ENCODE measurements at regions not wholly inside any gene's neighbourhood (a gene's known extent, or its start where the extent isn't known, plus 50 kb on each side); places are given as distances from the start of the nearest gene placed in this dataset.

DNA sequence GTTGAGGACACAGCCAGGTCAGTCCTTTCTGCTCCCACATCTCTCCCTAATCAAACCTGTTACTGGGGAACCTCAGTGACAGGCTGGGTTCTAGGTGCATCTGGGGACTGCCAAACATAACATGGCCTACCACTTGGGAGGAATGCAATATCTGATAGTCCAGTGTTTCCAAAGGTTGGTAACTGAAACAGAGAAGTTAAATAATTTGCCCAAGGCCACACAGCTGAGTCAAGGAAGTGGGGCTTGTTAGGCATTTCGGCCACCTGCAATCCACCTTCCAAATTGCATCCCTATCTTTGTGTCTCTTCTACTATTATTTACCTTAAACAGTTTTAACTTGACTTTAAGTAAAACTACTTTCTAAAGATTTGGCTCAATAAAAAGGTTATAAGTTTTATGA is 731.3 kb downstream of the UQCRFS1 start:
- H3K9me3 Mint-ChIP-seq = no peaks in the 10 kb centered on the region
- DNase-seq (no peak), ATAC-seq (no peak)
- TF ChIP-seq, protein P1, sequence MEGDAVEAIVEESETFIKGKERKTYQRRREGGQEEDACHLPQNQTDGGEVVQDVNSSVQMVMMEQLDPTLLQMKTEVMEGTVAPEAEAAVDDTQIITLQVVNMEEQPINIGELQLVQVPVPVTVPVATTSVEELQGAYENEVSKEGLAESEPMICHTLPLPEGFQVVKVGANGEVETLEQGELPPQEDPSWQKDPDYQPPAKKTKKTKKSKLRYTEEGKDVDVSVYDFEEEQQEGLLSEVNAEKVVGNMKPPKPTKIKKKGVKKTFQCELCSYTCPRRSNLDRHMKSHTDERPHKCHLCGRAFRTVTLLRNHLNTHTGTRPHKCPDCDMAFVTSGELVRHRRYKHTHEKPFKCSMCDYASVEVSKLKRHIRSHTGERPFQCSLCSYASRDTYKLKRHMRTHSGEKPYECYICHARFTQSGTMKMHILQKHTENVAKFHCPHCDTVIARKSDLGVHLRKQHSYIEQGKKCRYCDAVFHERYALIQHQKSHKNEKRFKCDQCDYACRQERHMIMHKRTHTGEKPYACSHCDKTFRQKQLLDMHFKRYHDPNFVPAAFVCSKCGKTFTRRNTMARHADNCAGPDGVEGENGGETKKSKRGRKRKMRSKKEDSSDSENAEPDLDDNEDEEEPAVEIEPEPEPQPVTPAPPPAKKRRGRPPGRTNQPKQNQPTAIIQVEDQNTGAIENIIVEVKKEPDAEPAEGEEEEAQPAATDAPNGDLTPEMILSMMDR (IDR thresholded peaks at IDR 0.05) = no peak
- H3K4me1 Mint-ChIP-seq (ENCODE audit: low read depth) = peaks cover 3% of the 10 kb centered on the region
- H3K27ac Mint-ChIP-seq = no peak overlapping the region
- POLR2A ChIA-PET = no interaction called here
- intact Hi-C loops (cut with micrococcal nuclease) = no loop called here
- no peak overlapping the region for H3K4me3 Mint-ChIP-seq
- CTCF ChIA-PET = no interaction called here
- no peaks in the 10 kb centered on the region for H3K36me3 Mint-ChIP-seq (ENCODE audit: low read depth)
- H3K27me3 Mint-ChIP-seq = no peaks in the 10 kb centered on the region

DNA sequence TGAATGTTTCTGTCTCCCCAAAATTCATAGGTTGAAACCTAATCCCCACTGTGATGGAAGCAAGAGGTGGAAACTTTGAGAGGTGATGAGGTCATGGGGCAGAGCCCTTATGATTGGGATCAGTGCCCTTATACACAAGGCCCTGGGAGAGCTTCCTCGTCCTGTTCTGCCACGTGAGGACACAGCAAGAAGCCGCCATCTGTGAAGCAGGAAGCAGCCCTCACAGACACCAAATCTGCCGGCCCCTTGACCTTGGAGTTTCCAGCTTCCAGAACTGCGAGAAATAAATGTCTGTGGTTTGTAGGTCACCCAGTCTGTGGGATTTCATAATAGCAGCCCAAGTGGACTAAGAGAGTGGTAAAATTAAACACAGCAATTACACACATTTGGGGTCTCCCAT is 737.4 kb downstream of the UQCRFS1 start:
- H3K36me3 Mint-ChIP-seq (ENCODE audit: low read depth) = no peaks in the 10 kb centered on the region
- H3K4me3 Mint-ChIP-seq = no peak overlapping the region
- no peaks in the 10 kb centered on the region for H3K9me3 Mint-ChIP-seq
- ATAC-seq (no peak), DNase-seq (no peak)
- POLR2A ChIA-PET = no interaction called here
- intact Hi-C loops (cut with micrococcal nuclease) = no loop called here
- no peaks in the 10 kb centered on the region for H3K4me1 Mint-ChIP-seq (ENCODE audit: low read depth)
- no peak overlapping the region for H3K27ac Mint-ChIP-seq
- CTCF ChIA-PET = interaction anchor here (1.4 kb wide), 1 partner anchor 9 kb away, joined by 3 read pairs; no protein-coding TSS in a partner anchor
- no peaks in the 10 kb centered on the region for H3K27me3 Mint-ChIP-seq
- TF ChIP-seq, protein P1 (IDR thresholded peaks at IDR 0.05) = no peak

DNA sequence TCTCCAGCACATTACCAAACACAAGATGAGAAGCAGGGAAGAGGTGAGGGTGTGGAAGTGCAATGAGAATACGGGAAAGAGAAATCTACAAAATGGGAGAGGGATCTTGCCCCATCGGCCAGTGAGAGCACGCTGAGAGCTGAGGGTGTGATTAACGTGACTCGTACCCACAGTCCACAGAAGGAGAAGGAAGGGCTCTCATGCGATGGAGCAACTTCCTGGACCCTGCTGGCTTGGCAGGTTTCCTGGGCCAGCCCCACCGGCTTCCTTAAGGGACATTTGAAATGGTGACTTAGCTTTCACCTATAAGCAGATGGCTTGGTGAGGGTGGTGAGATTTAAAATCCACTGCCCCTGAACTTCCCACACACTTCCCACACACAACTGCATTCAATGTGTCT is 740.1 kb downstream of the UQCRFS1 start:
- Mint-ChIP-seq H3K9me3 (no peaks in the 10 kb centered on the region), H3K27me3 (no peaks in the 10 kb centered on the region), H3K27ac (no peak overlapping the region), H3K36me3 (ENCODE audit: low read depth) (no peaks in the 10 kb centered on the region), H3K4me3 (no peak overlapping the region), H3K4me1 (ENCODE audit: low read depth) (peaks cover 20% of the 10 kb centered on the region)
- intact Hi-C loops (cut with micrococcal nuclease) = no loop called here
- TF ChIP-seq, protein P1 (IDR thresholded peaks at IDR 0.05) = no peak
- POLR2A ChIA-PET = no interaction called here
- CTCF ChIA-PET = interaction anchor here (2.6 kb wide), 1 partner anchor 161 kb away, joined by 15 read pairs; no protein-coding TSS in a partner anchor
- DNase-seq (no peak), ATAC-seq (no peak)

DNA sequence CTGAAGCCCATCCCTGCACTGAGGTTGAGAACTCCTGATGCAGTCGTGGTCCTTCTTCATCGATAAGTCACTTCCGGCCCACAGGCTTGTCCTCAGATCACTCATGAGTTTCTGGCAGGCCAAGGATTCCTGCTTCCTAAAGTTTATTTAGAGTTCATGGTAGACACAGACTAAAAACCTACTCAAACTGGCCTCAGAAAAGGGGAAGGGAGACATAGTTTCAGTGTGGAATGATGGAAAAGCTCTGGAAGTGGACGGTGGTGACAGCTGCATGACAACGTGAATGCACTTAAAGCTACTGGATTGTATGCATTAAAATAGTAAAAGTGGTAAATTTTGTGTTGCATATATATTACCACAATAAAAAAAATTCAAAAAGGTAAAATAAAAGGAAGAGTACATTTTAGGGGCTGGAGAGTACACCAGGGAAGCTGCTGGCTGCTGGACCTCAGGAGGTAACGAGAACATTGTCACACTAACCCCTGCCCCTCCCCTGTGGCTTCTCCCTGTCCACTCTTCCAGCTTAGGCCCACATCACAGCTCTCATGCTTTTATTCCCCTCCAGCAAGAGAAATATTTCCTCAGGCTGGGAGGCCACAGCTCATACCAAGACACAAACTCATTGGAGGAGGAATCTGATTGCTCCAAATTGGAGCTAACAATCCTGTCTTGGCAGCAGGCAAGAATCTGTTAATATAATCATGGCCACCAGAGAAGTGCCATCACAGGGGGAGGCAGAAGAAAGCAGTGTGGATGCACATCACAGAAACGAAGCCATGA is 741.0 kb downstream of the UQCRFS1 start:
- Mint-ChIP-seq H3K27ac (no peak overlapping the region), H3K27me3 (no peaks in the 10 kb centered on the region), H3K9me3 (no peaks in the 10 kb centered on the region), H3K36me3 (ENCODE audit: low read depth) (no peaks in the 10 kb centered on the region), H3K4me3 (no peak overlapping the region), H3K4me1 (ENCODE audit: low read depth) (peaks cover 20% of the 10 kb centered on the region)
- ChIA-PET CTCF (interaction anchor here (2.6 kb wide), 1 partner anchor 162 kb away, joined by 15 read pairs; no protein-coding TSS in a partner anchor), POLR2A (no interaction called here)
- TF ChIP-seq, protein P1 (IDR thresholded peaks at IDR 0.05) = no peak
- ATAC-seq (no peak), DNase-seq (no peak)
- intact Hi-C loops (cut with micrococcal nuclease) = no loop called here

DNA sequence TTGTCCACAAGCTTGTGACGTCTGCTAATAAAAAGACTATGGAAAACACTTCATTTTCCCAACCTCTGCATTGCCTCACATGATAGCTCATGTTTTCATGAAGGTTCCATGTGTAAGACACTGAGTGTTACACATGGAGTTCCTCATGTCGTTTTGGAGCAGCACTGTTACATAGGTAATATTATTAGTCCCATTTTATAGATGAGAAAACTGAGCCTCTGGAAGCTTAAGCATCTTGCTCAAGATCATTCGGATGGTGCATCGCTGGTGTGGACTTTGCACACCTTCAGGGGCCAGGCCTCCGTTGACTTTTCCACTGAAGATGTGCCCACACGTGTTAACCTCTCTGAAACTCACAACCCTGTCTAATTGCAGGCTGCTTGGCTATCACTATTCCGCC is 743.4 kb downstream of the UQCRFS1 start:
- Mint-ChIP-seq H3K4me3 (no peak overlapping the region), H3K36me3 (ENCODE audit: low read depth) (no peaks in the 10 kb centered on the region), H3K4me1 (ENCODE audit: low read depth) (peaks cover 24% of the 10 kb centered on the region), H3K27me3 (no peaks in the 10 kb centered on the region), H3K27ac (no peak overlapping the region), H3K9me3 (no peaks in the 10 kb centered on the region)
- ATAC-seq = no peak
- TF ChIP-seq, protein P1 (IDR thresholded peaks at IDR 0.05) = no peak
- intact Hi-C loops (cut with micrococcal nuclease) = loop anchor here (5.0 kb wide), 2 partner anchors 238 to 408 kb away; no protein-coding TSS in a partner anchor
- DNase-seq = no peak
- ChIA-PET POLR2A (interaction anchor here (1.2 kb wide), 1 partner anchor 676 kb away, joined by 3 read pairs; no protein-coding TSS in a partner anchor), CTCF (interaction anchor here (0.7 to 4.1 kb wide), 7 partner anchors 17 to 409 kb away, joined by 3 to 40 read pairs (median 5); no protein-coding TSS in a partner anchor)

Measured in activated CD8-positive, alpha-beta T cell treated with anti-CD3 and anti-CD28 coated beads for 36 hours (primary cell).